ENCODE measurements at regions not wholly inside any gene's neighbourhood (a gene's known extent, or its start where the extent isn't known, plus 50 kb on each side); places are given as distances from the start of the nearest gene placed in this dataset.

- TF ChIP-seq CTCF (IDR thresholded peaks at IDR 0.05) (no peak), POLR2A (IDR thresholded peaks at IDR 0.05) (no peak)
These were observed 75.7 kb upstream of the E2F8 start for GRCh38 chr11:19316434-19316833.
